PFSK-1 (cell line): ENCODE measurements at regions not wholly inside any gene's neighbourhood (a gene's known extent, or its start where the extent isn't known, plus 50 kb on each side); places are given as distances from the start of the nearest gene placed in this dataset.

Source experiments
- FOXP2 ChIP-seq: optimal IDR thresholded peaks from 2 replicates; pipeline ENCODE3; 2011; ENCODE audit warnings: borderline replicate concordance, control low read depth, inconsistent platforms; ENCODE audit not compliant: insufficient read depth; ENCODE audit errors: extremely low read length, extremely low read depth
- POLR2AphosphoS5 ChIP-seq: IDR thresholded peaks from 2 replicates; pipeline ENCODE4 v1.6.1; 2012; ENCODE audit warnings: low read depth, mild to moderate bottlenecking, control low read depth, low read length, moderate library complexity
- SIN3A ChIP-seq: IDR thresholded peaks from 2 replicates; pipeline ENCODE4 v1.6.1; 2012; ENCODE audit warnings: mild to moderate bottlenecking, low read length, moderate library complexity, borderline replicate concordance; ENCODE audit not compliant: insufficient read depth
- TAF1 ChIP-seq: IDR thresholded peaks from 2 replicates; pipeline ENCODE4 v1.6.1; 2012; ENCODE audit warnings: low read length, control low read depth, borderline replicate concordance; ENCODE audit not compliant: insufficient read depth
- TF ChIP-seq, protein P1 (sequence below), 2 experiments: IDR thresholded peaks; 2 replicates each; pipeline versions ENCODE4 v1.6.1 to v1.8.0; 2011 to 2012; ENCODE audit warnings: low read depth in 2 of 2, low read length in 2 of 2, control low read depth in 1 of 2, inconsistent platforms in 1 of 2, mild to moderate bottlenecking in 1 of 2, moderate library complexity in 1 of 2; ENCODE audit not compliant: insufficient read depth in 1 of 2

DNA sequence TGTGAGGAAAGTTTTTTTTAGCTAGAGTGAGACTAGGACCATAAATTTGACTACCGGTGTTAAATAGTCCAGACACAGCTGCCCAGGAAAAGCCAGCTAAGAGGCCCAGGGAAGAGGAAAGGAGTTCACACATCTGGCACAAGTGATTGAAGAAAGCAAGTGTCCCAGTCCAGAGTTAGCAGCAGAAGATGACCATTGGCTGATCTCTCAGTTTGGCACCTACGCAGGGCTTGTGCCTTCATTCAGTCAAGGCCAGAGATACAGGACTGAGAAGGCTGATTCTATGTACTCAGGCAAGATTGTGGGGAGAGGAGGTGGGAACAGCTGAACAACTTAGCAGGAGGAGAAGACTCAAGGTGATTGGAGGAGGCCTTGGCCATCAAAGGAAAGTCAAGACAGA, 575.0 kb upstream of the KLF12 start:
- TF ChIP-seq POLR2AphosphoS5, result no peak
- TF ChIP-seq, protein P1, sequence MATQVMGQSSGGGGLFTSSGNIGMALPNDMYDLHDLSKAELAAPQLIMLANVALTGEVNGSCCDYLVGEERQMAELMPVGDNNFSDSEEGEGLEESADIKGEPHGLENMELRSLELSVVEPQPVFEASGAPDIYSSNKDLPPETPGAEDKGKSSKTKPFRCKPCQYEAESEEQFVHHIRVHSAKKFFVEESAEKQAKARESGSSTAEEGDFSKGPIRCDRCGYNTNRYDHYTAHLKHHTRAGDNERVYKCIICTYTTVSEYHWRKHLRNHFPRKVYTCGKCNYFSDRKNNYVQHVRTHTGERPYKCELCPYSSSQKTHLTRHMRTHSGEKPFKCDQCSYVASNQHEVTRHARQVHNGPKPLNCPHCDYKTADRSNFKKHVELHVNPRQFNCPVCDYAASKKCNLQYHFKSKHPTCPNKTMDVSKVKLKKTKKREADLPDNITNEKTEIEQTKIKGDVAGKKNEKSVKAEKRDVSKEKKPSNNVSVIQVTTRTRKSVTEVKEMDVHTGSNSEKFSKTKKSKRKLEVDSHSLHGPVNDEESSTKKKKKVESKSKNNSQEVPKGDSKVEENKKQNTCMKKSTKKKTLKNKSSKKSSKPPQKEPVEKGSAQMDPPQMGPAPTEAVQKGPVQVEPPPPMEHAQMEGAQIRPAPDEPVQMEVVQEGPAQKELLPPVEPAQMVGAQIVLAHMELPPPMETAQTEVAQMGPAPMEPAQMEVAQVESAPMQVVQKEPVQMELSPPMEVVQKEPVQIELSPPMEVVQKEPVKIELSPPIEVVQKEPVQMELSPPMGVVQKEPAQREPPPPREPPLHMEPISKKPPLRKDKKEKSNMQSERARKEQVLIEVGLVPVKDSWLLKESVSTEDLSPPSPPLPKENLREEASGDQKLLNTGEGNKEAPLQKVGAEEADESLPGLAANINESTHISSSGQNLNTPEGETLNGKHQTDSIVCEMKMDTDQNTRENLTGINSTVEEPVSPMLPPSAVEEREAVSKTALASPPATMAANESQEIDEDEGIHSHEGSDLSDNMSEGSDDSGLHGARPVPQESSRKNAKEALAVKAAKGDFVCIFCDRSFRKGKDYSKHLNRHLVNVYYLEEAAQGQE (IDR thresholded peaks at IDR 0.05; ENCODE audit: insufficient read depth in 1 of 2, low read depth in 2 of 2, low read length in 2 of 2), result no peak
- TF ChIP-seq SIN3A, result no peak
- no peak for TF ChIP-seq FOXP2
- TF ChIP-seq TAF1, result no peak

DNA sequence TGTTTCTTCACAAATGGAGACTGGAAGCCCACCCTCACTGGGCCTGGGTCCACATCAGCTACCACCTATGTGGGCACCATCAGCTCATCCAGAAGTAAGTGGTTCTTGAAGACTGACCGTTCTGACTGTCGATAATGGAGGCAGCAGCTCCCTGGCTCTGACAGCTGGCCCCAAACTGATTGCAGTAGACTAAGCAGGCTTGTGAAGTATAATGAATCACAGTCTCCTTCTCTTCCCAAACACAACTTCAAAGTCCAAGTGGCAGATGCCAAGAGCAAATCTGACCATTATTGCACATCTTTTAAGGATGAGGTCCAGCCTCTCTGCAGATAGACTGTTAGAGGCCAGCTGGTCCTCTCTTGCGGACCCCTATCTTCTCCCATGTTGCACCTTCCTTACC, 574.4 kb upstream of the KLF12 start:
- TF ChIP-seq TAF1, result no peak
- TF ChIP-seq, protein P1 (IDR thresholded peaks at IDR 0.05; ENCODE audit: insufficient read depth in 1 of 2, low read depth in 2 of 2, low read length in 2 of 2), result no peak
- TF ChIP-seq SIN3A, result no peak
- no peak for TF ChIP-seq FOXP2
- no peak for TF ChIP-seq POLR2AphosphoS5

DNA sequence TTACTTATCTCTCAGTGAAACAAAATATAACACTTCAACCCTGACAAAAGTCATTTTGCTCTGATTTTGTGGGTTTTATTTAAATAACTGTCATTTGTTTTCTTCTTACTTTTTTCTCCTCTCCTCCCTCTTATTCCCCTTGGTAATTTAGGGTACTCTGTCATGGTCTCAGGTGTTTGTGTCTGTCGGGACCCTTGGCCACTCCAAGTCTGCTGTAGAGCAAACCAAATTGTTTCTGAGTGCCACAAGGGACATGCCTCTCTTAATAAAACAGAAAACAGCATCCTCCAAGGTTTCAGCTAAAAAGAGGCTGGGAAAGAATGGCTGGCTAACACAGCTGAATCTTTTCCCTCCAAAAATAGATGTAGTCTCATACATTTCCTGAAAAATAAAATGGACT, 573.1 kb upstream of the KLF12 start:
- TF ChIP-seq POLR2AphosphoS5, result no peak
- no peak for TF ChIP-seq SIN3A
- no peak for TF ChIP-seq TAF1
- TF ChIP-seq FOXP2, result no peak
- TF ChIP-seq, protein P1 (IDR thresholded peaks at IDR 0.05; ENCODE audit: insufficient read depth in 1 of 2, low read depth in 2 of 2, low read length in 2 of 2), result no peak

DNA sequence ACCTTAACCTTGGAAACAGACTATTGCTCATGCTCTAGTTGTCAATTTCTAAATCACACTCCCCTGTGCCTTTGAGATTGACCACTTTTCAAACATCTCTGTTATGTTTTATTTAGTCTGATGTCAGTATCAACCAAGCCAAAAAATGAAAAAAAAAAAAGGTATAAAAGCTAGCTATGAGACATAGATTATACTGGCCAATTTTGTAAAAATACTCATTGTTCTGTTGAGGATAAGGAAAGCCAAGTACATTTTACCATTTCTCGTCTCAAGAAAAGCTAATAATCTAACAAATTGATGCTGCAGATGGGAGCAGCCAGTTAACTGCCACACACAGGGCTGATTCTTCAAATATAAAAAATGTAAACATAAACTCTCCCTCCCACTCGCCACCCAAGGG, 572.6 kb upstream of the KLF12 start:
- no peak for TF ChIP-seq TAF1

DNA sequence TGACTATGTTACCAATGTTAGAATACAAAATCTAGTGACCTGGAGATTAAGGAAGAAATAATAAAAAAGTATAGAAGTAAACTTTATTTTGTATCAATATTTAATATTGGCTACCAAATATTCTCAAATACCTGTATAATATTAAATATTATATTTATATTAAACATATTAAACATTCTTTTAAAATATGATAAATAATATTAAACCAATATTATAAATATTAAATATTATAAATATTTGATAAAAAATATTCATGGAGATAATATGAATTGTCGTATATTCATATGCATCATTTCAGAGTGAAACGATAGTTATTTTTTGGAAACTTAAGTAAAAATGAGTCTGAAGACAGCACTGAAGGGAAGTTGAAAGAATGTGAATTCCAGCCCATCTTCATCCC, 571.2 kb upstream of the KLF12 start:
- TF ChIP-seq POLR2AphosphoS5, result no peak
- no peak for TF ChIP-seq FOXP2
- TF ChIP-seq TAF1, result no peak
- no peak for TF ChIP-seq SIN3A
- TF ChIP-seq, protein P1 (IDR thresholded peaks at IDR 0.05; ENCODE audit: insufficient read depth in 1 of 2, low read depth in 2 of 2, low read length in 2 of 2), result no peak
